Endothelial cell of umbilical vein (primary cell): ENCODE measurements at regions not wholly inside any gene's neighbourhood (a gene's known extent, or its start where the extent isn't known, plus 50 kb on each side); places are given as distances from the start of the nearest gene placed in this dataset.

Experiments
- BruUV-seq: library from RNA; stranded (reverse); fragments of 400-500 nt; replicated peaks from 2 replicates; lab custom pipeline; 2021; lab: Mats Ljungman, UMichigan
- CTCF ChIA-PET: fragments of 300-600, 350-600 bp; sonication (Branson Sonifier 250); formaldehyde crosslinking; loops from one replicate; lab custom pipeline; 2021; ENCODE audit warnings: antibody characterized with exemption, inconsistent platforms; lab: Charles Lee
- POLR2A ChIA-PET: fragments of 300-600, 350-600 bp; sonication (Branson Sonifier 250); formaldehyde crosslinking; loops from one replicate; lab custom pipeline; 2021; ENCODE audit warnings: antibody characterized with exemption, inconsistent platforms; lab: Charles Lee
- DNase-seq: peaks from one replicate; pipeline ENCODE4 v3.0.0-alpha.2; 2011; ENCODE audit warnings: low read depth, low spot score
- FAIRE-seq: peaks from 2 replicates; lab custom pipeline; 2011; peaks lifted over from hg19 to GRCh38; lab: Jason Lieb, UNC
- H2AFZ ChIP-seq: 2 replicates; pipeline ENCODE4 v1.6.0; 2012; ENCODE audit warnings: low read depth, low read length, control low read depth, inconsistent platforms
- H3K27ac ChIP-seq: 2 replicates; pipeline ENCODE4 v1.5.1; 2011; ENCODE audit warnings: low read depth, mild to moderate bottlenecking, control low read depth, low read length, moderate library complexity; ENCODE audit not compliant: insufficient read depth
- H3K27me3 ChIP-seq, 2 experiments: 2 replicates each; pipeline versions ENCODE4 v1.6.0 to v1.6.1; 2011; ENCODE audit warnings: low read length in 2 of 2, mixed read lengths in 1 of 2; ENCODE audit not compliant: control insufficient read depth in 2 of 2, insufficient read depth in 2 of 2
- H3K36me3 ChIP-seq, 2 experiments: 2 replicates in 1 of 2; 3 replicates in 1 of 2; pipeline ENCODE4 v1.5.1; 2011; ENCODE audit warnings: low read length in 2 of 2, mild to moderate bottlenecking in 1 of 2, moderate library complexity in 1 of 2; ENCODE audit not compliant: control insufficient read depth in 2 of 2, insufficient read depth in 2 of 2; ENCODE audit errors: extremely low read depth in 1 of 2
- H3K4me1 ChIP-seq: 3 replicates; pipeline ENCODE4 v1.5.1; 2011; ENCODE audit warnings: mild to moderate bottlenecking, low read length; ENCODE audit not compliant: control insufficient read depth, insufficient read depth; ENCODE audit errors: extremely low read depth
- H3K4me2 ChIP-seq: 2 replicates; pipeline ENCODE4 v1.6.1; 2011; ENCODE audit warnings: low read length, control low read depth, mixed read lengths; ENCODE audit not compliant: insufficient read depth
- H3K4me3 ChIP-seq, 3 experiments: fragments of 200-600 bp in 1 of 3; sonication (generic), shearing (Covaris generic) in 1 of 3; replicated peaks in 1 of 3; 2 replicates each; pipeline ENCODE4 v1.5.1; 2011 to 2016; ENCODE audit warnings: control low read depth in 3 of 3, low read length in 3 of 3, mild to moderate bottlenecking in 2 of 3, inconsistent platforms in 1 of 3, low read depth in 1 of 3, moderate library complexity in 1 of 3; ENCODE audit not compliant: insufficient read depth in 1 of 3
- H3K79me2 ChIP-seq: 2 replicates; pipeline ENCODE4 v1.6.0; 2012; ENCODE audit warnings: low read length, inconsistent platforms; ENCODE audit not compliant: control insufficient read depth, insufficient read depth
- H3K9ac ChIP-seq: replicated peaks from 2 replicates; pipeline ENCODE3; 2011; ENCODE audit warnings: low read length, control low read depth; ENCODE audit not compliant: insufficient read depth; ENCODE audit errors: extremely low read depth
- H3K9me1 ChIP-seq: replicated peaks from 3 replicates; pipeline ENCODE4 v1.6.0; 2011; ENCODE audit warnings: mild to moderate bottlenecking, low read length; ENCODE audit not compliant: control insufficient read depth, insufficient read depth; ENCODE audit errors: extremely low read depth
- H3K9me3 ChIP-seq: replicated peaks from 2 replicates; pipeline ENCODE4 v1.5.1; 2012; ENCODE audit warnings: low read length, inconsistent platforms; ENCODE audit not compliant: control insufficient read depth, insufficient read depth
- H4K20me1 ChIP-seq: replicated peaks from 2 replicates; pipeline ENCODE3; 2011; ENCODE audit warnings: mild to moderate bottlenecking, low read length; ENCODE audit not compliant: control insufficient read depth, insufficient read depth; ENCODE audit errors: extremely low read depth
- EZH2 ChIP-seq: IDR thresholded peaks from 2 replicates; pipeline ENCODE4 v1.6.1; 2012; ENCODE audit warnings: borderline replicate concordance, low read depth, mild to moderate bottlenecking, moderate library complexity, low read length, inconsistent platforms; ENCODE audit not compliant: severe bottlenecking
- FOS ChIP-seq: IDR thresholded peaks from 2 replicates; pipeline ENCODE4 v1.6.1; 2011; ENCODE audit warnings: mild to moderate bottlenecking, low read length, moderate library complexity, borderline replicate concordance; ENCODE audit not compliant: insufficient read depth
- GATA2 ChIP-seq: IDR thresholded peaks from 2 replicates; pipeline ENCODE4 v1.7.0; 2011; ENCODE audit warnings: low read depth, mild to moderate bottlenecking, moderate library complexity, mixed read lengths, low read length; ENCODE audit not compliant: insufficient read length, insufficient read depth
- JUN ChIP-seq: IDR thresholded peaks from 2 replicates; pipeline ENCODE4 v1.6.1; 2011; ENCODE audit warnings: borderline replicate concordance, low read depth; ENCODE audit not compliant: insufficient read length, insufficient read depth
- MYC ChIP-seq: IDR thresholded peaks from one replicate; pipeline ENCODE4 v1.6.1; 2011; ENCODE audit warnings: mild to moderate bottlenecking, low read depth, low read length
- POLR2A ChIP-seq: IDR thresholded peaks from 2 replicates; pipeline ENCODE4 v1.6.1; 2012; ENCODE audit warnings: low read depth, mild to moderate bottlenecking, control low read depth, low read length
- POLR2AphosphoS5 ChIP-seq: IDR thresholded peaks from 2 replicates; pipeline ENCODE4 v1.6.1; 2012; ENCODE audit warnings: low read depth, mild to moderate bottlenecking, control low read depth, low read length, moderate library complexity; ENCODE audit not compliant: insufficient read depth
- dilution Hi-C: fragments of 300-500 bp; cut with MboI; formaldehyde crosslinking; loops from one replicate; pipeline ENCODE4 v1.15.0; 2019; ENCODE audit warnings: low sequenced_read_pairs; ENCODE audit not compliant: extremely low pct_ligation_motif_present
- intact Hi-C: fragments of 100-400 bp; cut with micrococcal nuclease; formaldehyde crosslinking; loops from one replicate; pipeline ENCODE4 v1.10.0; 2022
- TF ChIP-seq, protein P1 (sequence below): IDR thresholded peaks from 2 replicates; pipeline ENCODE4 v1.6.1; 2011; ENCODE audit not compliant: insufficient read depth, insufficient read length
- TF ChIP-seq, protein P2 (sequence below), 2 donors: IDR thresholded peaks; 1 replicate in 1 of 2; 2 replicates in 1 of 2; pipeline ENCODE4 v1.5.1; 2011; ENCODE audit warnings: low read length in 2 of 2, mild to moderate bottlenecking in 2 of 2, moderate library complexity in 2 of 2, control low read depth in 1 of 2, inconsistent platforms in 1 of 2, low read depth in 1 of 2; ENCODE audit not compliant: insufficient read depth in 1 of 2; ENCODE audit errors: extremely low read depth in 1 of 2

DNA sequence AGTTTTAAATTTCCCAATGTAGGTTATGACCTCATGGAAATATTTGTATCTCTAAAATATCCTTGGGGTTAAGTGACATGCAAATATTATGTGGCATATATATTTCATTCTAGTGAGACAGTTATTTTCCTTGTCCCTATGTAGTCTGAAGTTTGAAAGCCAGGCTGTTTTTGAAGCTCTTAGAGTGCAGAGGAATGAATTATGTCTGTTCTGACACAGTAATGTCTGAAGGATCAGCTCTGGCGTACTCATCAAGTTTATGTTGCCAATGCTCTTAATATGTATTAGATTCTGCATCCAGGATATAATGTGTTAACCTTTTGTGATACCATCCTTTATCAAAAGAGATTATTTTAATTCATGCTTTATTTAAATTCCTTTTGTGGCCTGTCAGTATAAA, 355.8 kb downstream of the PCDH7 start:
- Histone ChIP-seq H3K4me2 (no peak overlapping the region), H3K27ac (no peak overlapping the region), H3K9me1 (no peaks in the 10 kb centered on the region), H3K79me2 (no peaks in the 10 kb centered on the region), H3K9me3 (no peaks in the 10 kb centered on the region), H3K4me3 (no peak overlapping the region), H3K27me3 (no peaks in the 10 kb centered on the region), H3K9ac (no peak overlapping the region), H4K20me1 (no peaks in the 10 kb centered on the region), H2AFZ (no peak overlapping the region), H3K36me3 (no peaks in the 10 kb centered on the region), H3K4me1 (no peaks in the 10 kb centered on the region)
- DNase-seq (no peak), FAIRE-seq (no peak)
- ChIA-PET POLR2A (no interaction called here), CTCF (no interaction called here)
- dilution Hi-C loops: no loop called here
- no peak for TF ChIP-seq POLR2A
- TF ChIP-seq, protein P1, sequence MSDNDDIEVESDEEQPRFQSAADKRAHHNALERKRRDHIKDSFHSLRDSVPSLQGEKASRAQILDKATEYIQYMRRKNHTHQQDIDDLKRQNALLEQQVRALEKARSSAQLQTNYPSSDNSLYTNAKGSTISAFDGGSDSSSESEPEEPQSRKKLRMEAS: no peak
- TF ChIP-seq, protein P2, sequence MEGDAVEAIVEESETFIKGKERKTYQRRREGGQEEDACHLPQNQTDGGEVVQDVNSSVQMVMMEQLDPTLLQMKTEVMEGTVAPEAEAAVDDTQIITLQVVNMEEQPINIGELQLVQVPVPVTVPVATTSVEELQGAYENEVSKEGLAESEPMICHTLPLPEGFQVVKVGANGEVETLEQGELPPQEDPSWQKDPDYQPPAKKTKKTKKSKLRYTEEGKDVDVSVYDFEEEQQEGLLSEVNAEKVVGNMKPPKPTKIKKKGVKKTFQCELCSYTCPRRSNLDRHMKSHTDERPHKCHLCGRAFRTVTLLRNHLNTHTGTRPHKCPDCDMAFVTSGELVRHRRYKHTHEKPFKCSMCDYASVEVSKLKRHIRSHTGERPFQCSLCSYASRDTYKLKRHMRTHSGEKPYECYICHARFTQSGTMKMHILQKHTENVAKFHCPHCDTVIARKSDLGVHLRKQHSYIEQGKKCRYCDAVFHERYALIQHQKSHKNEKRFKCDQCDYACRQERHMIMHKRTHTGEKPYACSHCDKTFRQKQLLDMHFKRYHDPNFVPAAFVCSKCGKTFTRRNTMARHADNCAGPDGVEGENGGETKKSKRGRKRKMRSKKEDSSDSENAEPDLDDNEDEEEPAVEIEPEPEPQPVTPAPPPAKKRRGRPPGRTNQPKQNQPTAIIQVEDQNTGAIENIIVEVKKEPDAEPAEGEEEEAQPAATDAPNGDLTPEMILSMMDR (IDR thresholded peaks at IDR 0.05; ENCODE audit: extremely low read depth in 1 of 2, insufficient read depth in 1 of 2, low read depth in 1 of 2, low read length in 2 of 2): no peak
- no peak for TF ChIP-seq JUN
- no peak for TF ChIP-seq GATA2
- no peak for TF ChIP-seq POLR2AphosphoS5
- no peak for TF ChIP-seq FOS
- no peak for TF ChIP-seq MYC
- TF ChIP-seq EZH2: no peak
- BruUV-seq: no TSS peak
- intact Hi-C loops: no loop called here
